GM18511 (cell line): ENCODE measurements at regions not wholly inside any gene's neighbourhood (a gene's known extent, or its start where the extent isn't known, plus 50 kb on each side); places are given as distances from the start of the nearest gene placed in this dataset.
A peak's percentile ranks its signal among the peaks of the same experiment; 100 is the strongest.
"Not testable (repeated sequence)": the region's sequence is repeated elsewhere in the genome, so short reads cannot be mapped to it uniquely, and the experiment has no call there.

Experiments used
- ATAC-seq: cut with Tn5 transposase; IDR thresholded peaks from one replicate; pipeline ENCODE4 v1.9.1; 2021; ENCODE audit warnings: mild to moderate bottlenecking, moderate library complexity; ENCODE audit not compliant: unreplicated experiment

- not testable (repeated sequence) for ATAC-seq
These were observed 70.8 kb downstream of the TBC1D26 start for GRCh38 chr17:15802917-15803316.

- not testable (repeated sequence) for ATAC-seq
These were observed 74.7 kb downstream of the TBC1D26 start for GRCh38 chr17:15806825-15807224.

- ATAC-seq: not testable (repeated sequence)
These were observed 81.3 kb downstream of the TBC1D26 start for GRCh38 chr17:15813388-15813787.

GRCh38 chr17:15814003-15814402 is 81.9 kb downstream of the TBC1D26 start:
- ATAC-seq: not testable (repeated sequence)

- ATAC-seq: not testable (repeated sequence)
These were observed 85.8 kb downstream of the TBC1D26 start for GRCh38 chr17:15817861-15818260.

- ATAC-seq: not testable (repeated sequence)
These were observed 90.2 kb downstream of the TBC1D26 start for GRCh38 chr17:15822280-15822679.

- peak; percentile 46 for ATAC-seq
These were observed 96.7 kb downstream of the TBC1D26 start for GRCh38 chr17:15828727-15829314.

GRCh38 chr17:15830221-15830620 is 98.1 kb downstream of the TBC1D26 start:
- not testable (repeated sequence) for ATAC-seq

GRCh38 chr17:15831182-15831581 is 99.1 kb downstream of the TBC1D26 start:
- peak; percentile 90 for ATAC-seq

- ATAC-seq: peak; percentile 32
These were observed 100.9 kb downstream of the TBC1D26 start for GRCh38 chr17:15832921-15833480.

- ATAC-seq: not testable (repeated sequence)
These were observed 101.8 kb downstream of the TBC1D26 start for GRCh38 chr17:15833890-15834289.

- ATAC-seq: not testable (repeated sequence)
These were observed 103.4 kb downstream of the TBC1D26 start for GRCh38 chr17:15835481-15835880.

GRCh38 chr17:15836249-15836982 is 104.3 kb downstream of the TBC1D26 start:
- not testable (repeated sequence) for ATAC-seq

GRCh38 chr17:15836991-15837390 is 104.9 kb downstream of the TBC1D26 start:
- not testable (repeated sequence) for ATAC-seq

GRCh38 chr17:15847447-15848229 is 97.3 kb upstream of the ADORA2B start:
- not testable (repeated sequence) for ATAC-seq

- ATAC-seq: not testable (repeated sequence)
These were observed 95.9 kb upstream of the ADORA2B start for GRCh38 chr17:15849054-15849453.

GRCh38 chr17:15850071-15850470 is 94.9 kb upstream of the ADORA2B start:
- ATAC-seq: not testable (repeated sequence)

GRCh38 chr17:15850687-15851086 is 94.2 kb upstream of the ADORA2B start:
- ATAC-seq: not testable (repeated sequence)

- not testable (repeated sequence) for ATAC-seq
These were observed 92.1 kb upstream of the ADORA2B start for GRCh38 chr17:15852863-15853262.

- ATAC-seq: not testable (repeated sequence)
These were observed 88.7 kb upstream of the ADORA2B start for GRCh38 chr17:15856191-15856590.

GRCh38 chr17:15856745-15857144 is 88.2 kb upstream of the ADORA2B start:
- not testable (repeated sequence) for ATAC-seq
